NOMO-1 treated with dmso at 0.1 percent for 144 hours (cell line): ENCODE measurements at regions not wholly inside any gene's neighbourhood (a gene's known extent, or its start where the extent isn't known, plus 50 kb on each side); places are given as distances from the start of the nearest gene placed in this dataset.
"Not testable (repeated sequence)": the region's sequence is repeated elsewhere in the genome, so short reads cannot be mapped to it uniquely, and the experiment has no call there.

Experiments used
- DNase-seq: peaks from one replicate; lab custom pipeline; 2025; ENCODE audit not compliant: unreplicated experiment; lab: John Stamatoyannopoulos, UW

DNA sequence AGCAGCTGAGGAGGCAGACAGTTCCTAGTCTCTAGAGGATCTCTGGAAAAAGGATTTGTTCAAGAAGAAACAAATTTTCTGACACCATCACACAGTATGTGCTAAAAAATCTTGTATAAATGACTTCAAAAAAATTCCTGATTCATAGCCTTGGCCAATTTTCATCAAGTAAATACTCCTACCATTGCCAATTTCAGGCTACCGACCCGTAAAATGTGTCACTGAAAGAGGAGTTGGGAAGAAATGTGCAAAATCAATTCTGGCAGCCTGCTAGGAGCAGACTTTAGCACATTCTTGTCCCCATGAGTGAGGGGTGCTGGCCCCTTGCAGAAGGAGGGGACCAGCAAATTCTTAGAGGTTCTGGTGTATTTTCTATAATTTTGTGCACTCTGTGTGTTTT lies 109.4 kb downstream of the TMEM30B start:
- no peak for DNase-seq

DNA sequence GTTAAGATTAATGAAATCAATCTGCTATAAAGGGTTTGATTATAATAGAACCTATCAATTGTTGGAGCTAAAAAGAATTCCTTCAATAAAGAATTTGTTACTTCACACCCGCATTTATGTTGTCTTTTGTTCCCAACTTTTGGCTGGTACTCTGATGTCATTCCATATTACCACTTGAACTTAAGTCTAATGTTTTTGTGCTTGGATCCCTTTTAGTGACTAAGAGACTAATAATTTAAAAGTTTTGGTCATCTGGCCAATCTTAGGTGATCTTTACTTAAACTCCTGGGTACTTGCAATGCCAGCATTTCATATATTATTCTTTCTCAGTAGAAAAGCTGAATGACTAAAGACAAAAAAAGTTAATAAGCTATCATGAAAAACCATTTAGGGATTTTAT lies 113.0 kb downstream of the TMEM30B start:
- DNase-seq, result no peak

DNA sequence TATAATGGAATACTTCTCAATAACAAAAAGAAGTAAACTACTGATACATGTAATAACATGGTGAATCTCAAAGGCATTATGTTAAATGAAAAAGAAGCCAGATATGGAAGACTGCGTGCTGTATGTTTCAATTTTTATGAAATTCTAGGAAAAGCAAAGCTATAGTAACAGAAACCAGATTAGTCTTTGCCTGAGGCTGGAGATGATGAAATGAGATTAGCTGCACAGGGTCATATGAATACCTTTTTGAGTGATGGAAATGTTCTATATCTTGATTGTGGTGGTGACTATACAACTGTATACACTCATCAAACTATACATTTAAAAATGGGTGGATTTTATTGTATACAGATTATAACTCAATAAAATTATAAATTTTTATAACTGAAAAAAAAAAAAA lies 113.5 kb downstream of the TMEM30B start:
- DNase-seq, result no peak

DNA sequence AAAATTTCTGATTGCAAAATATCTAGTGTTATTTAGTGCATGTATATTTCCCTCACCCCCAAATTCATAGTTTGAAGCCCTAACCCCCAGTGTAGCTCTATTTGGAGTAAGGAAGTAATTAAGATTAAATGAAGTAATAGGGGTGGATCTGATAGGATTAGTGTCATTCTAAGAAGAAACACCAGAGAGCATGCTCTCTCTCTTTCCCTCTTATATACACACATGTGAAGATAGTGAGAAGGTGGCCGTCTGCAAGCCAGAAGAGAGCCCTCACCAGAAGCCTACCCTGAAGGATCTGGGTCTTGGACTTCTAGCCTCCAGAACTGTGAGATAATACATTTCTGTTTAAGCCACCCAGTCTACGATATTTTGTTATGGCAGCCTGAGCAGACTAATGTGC lies 120.3 kb downstream of the TMEM30B start:
- DNase-seq, result no peak

DNA sequence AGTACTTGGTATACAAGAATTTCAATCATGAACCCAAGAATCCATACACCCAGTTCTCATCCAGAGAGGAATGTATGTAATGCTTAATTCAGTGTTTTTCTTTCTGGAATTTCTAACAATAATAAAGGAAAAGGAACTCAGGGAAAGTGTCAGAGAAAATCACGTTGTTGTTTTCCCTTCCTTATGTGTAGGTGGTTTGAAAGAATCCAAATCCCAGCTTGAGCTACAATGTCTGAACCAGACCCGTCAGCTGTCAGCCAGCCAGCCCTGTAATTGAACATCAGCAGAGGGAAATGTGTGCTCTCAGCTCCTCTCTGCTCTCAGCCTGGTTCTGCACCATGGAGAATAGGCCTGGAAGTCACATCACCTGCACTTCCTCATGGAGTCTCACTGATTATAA lies 126.5 kb downstream of the TMEM30B start:
- DNase-seq, result no peak

DNA sequence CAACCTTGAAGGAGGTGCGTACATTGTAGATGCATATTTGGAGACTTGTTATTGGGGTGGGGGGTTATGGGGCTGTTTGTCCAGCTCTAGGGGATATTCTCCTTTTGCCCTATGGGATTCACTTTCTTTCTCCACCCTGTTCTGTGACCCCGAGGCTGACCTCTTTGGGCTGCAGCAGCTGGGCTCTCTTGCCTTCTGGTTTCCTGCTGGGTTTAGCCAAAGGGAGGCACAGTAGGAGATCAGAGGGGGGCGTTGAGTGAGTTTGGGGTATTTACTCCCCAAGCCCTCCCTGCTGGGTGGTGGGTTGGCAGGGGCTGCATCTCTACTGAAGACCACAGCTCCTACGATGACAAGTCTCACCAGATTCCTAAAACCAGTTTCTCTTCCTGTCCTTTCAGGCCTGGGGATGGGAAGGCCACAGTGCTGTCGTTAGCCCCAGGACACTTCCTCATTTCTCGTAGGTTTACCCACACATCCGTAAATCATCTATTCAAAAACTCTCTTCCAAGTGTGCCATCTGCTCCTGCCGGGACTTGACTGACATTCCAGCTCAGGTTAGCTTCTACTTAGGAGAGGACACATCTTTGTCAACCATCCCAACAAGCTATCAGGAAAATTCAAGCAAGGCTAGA lies 127.1 kb downstream of the TMEM30B start:
- peak; percentile 20 for DNase-seq

DNA sequence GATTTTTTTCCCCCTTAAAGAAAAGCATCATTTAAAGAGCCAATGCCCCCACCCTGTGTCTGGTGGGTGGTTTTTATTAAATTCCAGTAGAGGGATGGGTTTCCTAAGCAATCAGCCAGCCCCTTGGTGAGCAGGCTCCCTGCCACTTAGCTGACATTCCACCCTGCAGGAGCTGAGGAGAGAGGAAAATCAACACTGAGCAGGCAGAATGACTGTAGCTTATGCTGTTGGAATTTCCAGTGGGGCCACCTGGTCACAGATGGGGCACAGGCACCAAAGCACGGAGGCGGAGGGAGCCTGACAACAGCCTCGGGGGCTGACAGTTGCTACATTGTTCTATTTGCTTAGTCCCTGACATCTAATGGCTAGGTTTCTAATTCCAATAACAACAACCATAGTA lies 127.7 kb downstream of the TMEM30B start:
- no peak for DNase-seq

DNA sequence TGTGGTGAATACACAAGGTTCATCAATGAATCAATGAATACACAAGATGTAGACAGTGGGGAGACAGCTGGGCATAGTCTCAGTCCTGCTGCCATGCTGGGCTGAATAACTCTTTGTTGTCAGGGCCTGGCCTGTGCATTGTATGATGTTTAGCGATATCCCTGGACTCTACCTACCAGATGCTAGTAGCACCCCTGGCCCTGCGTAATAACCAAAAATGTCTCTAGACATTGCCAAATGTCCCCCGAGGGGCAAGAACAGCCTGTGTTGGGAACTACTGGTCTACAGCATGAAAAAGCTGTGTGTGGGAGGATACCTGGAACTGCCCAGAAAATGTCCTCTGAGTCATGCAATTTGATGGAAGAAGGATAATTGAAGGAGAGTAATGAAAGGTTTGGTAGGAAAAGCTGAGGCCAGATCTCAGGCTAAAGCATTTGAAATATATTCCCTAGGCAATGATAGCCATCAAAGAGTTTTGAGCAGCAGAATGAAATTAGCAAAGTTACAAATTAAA lies 128.2 kb downstream of the TMEM30B start:
- DNase-seq, result no peak

DNA sequence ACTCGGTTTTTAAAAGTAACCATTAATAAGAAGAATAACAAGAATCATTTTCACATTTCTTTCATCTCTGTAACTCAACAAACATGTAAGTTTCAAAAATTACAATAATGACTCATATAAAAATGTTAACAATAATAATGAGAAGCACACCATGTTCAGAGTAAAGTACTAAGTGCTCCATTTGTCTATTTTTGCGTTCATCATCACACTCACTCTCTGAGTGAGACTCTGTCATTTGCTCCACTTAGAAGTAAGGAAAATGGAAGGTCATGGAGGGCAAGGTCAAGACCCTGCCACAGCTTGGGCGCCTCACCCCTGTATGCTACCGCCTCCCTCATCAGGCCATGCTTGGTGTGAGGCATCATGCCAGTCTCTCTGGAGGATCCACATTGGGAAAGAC lies 129.9 kb downstream of the TMEM30B start:
- DNase-seq, result no peak

DNA sequence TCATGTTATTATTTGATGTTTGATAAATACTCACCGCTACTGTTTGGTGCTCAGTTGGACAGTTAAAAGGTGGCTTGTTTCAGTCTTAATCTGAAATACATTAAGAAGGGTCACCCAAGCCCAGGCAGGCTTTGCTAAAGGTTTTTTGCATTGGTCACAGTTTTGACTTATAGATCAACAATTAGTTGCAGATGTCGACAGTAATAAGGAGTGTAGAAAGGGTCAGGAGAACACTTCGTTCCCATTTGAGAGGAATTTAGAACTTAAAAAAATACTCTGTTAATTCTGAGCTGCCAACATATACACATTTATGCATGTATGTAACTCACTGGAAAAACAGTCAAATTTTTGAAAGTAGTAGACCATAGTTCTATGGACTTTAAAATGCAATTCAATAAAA lies 130.3 kb downstream of the TMEM30B start:
- DNase-seq, result no peak

DNA sequence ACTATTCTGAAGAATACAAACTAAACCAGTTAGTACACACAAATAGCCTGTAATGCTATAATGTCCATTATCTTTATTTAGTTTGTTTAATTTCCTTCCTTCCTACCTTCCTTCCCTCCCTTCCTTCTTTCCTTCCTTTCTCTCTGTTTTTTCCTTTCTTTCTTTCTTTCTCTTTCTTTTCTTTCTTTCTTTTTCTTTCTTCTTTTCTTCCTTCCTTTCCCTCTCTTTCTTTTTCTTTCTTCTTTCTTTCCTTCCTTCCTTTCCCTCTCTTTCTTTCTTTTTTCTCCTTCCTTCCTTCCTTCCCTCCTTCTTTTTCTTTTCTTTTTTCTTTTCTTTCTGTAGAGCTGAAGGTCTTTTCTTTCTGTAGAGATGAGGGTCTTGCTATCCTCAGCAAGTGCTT lies 131.2 kb downstream of the TMEM30B start:
- no peak for DNase-seq

DNA sequence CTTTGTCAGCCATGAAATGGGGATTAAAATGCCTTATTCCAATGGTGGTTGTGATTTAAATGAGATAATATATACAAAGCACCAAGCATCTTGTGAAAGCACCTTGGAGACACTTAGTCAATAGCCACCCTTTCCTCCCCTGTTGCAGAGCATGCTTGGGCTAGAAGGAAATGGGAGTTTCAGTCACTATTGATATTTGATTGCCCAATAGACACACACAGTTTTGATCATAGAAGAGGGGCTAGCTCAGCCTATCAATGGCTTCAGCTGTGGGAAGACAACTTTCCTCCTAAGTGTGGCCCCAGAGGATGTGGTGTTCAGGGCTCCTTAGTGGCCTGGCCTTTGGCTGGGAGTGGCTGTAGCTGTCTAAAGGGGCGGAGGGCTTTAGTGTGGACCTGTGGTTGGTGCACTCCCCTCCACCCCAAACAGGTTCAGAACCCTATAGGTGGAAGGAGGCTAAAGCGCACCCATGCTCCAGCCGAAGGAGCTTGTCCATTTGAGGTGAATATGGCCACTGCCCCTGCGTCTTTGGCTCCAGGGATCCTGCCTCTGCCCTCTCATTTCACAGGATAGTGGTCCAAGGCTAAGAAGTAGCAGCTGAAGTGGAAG lies 132.3 kb downstream of the TMEM30B start:
- DNase-seq, result no peak

DNA sequence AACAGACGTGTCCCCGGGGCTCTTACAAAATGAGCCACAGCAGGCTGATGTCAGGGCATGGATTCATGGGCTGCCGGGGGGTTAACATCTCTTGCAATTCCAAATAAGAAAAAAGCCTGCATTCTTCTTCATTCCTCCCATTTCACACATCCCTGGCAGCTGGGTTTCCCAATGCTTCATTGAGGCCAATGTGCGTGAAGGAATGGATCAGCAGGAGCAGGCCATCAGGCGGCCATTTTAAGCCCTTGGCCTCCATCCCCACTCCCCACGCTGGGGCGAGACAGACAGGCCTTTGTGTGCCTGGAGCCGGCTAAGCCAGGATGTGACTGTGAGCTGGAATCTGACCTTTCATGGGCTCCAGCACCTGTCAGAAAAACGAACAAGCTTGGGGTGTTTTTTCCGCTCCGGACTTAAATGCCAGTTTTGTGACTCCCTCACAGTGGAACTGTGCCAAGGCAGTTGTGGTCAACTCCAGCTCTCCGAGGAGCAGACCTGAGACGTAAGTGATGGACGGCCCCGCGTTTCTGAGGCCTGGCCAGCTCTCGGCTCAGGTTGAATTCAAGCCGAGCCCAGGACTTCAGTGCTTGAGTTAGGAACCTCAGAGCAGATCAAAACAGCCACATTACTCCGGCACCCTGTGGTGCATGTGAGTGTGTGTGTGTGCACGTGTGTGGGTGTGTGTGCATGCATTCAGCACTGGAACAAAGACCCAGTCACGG lies 133.1 kb downstream of the TMEM30B start:
- no peak for DNase-seq

DNA sequence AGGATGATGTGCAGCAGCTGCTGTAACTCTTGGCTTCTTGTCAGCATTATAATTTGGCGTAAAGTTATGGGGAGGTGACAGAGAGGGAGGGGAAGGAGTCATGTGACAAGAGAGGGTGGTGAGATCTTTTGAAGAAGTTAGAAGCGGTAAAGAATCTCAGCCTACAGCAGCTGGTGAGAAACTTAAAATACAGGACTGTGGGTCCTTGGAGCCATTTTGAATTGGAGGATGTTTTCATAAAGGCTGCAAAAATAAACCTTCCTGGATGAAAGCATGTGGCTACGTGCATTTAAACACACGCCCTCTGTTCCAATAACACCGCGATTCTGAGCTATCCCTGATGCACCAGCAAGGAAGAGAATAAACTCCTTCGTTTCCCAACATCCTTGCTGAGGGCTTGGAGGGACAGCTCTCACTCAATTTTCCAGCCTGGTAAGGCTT lies 133.7 kb downstream of the TMEM30B start:
- DNase-seq, result no peak

DNA sequence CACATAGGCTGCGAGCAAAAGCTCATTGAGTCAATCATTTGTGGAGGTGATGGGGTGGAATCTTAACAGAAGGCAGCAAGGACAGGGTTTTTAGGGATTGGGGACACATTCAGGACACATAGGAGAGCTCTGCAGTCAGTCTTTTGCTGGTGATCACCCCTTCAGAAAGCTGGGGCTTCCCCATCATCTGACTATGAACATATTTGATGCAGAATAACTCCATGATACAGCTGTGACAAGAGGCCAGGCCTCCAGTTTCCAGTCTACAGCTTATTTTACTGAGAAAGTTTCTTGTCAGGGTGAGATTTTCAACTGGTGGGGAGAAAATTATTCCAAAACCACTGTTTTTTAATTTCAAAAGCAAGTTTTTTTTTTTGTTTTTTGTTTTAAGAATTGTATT lies 134.2 kb downstream of the TMEM30B start:
- DNase-seq, result no peak

DNA sequence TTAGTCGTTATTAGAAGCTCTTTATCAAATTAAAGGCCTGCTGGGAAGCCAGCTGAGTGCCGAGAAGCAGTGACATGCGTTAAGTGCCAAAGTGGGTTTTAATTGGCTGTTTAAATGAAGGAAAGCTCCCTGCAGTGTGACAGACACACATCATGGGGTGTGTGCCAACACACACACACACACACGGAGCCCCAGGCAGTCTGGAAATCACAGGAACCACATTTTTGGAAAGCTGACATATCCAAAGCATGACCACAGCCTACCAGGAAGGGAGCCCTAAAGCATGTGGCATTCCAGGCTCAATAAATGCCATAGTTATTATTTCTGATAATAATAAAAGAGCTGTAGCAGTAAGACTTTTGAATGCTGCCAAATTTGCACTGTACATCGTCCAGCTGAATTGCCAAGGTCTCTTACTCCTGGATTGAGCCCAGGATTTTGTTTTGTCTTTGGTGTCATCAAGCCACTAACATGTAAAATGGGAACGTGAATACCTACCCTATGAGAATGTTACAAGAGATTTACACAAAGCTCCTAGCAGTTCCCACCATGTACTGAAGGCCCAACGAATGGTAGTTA lies 135.1 kb downstream of the TMEM30B start:
- DNase-seq, result no peak

DNA sequence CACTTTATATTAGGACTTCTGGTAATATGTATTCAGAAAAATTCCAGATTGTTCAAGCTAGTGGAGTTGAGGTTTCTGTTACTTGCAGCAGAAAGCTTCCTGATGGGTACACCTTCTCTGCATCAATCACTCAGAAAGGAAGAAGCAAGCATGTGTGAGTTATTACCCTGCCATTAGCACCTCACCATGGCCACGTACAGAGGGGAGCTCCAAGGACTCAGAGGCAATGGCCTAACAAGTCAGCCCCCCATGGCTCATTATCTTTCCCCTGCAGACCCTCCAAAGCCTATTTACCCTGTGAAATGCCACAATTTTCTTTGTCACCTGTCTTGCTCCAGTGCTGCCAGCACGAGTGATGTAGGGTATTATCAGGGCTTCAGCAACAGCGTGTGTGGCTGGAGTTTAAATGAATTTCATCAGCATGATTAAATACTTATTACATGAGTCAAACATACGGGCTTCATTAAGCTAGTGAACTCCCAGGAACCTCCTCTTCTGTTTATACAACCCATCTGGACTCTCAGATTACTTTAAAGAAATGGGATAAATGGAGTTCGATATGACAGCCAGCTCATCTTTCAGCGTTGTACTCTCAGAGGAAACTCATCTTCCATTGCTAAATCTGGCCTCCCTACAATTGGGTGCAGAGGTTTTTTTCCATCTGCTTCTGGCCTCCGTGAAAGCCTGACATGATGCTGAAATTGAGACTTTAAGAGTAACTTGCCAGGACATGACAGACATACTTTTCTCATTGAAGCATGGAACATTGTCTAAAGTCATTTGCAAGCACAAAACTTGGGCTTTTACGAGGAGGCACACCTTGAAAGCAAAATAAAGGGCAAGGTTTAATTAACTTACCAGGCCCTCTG lies 135.9 kb downstream of the TMEM30B start:
- DNase-seq, result no peak

DNA sequence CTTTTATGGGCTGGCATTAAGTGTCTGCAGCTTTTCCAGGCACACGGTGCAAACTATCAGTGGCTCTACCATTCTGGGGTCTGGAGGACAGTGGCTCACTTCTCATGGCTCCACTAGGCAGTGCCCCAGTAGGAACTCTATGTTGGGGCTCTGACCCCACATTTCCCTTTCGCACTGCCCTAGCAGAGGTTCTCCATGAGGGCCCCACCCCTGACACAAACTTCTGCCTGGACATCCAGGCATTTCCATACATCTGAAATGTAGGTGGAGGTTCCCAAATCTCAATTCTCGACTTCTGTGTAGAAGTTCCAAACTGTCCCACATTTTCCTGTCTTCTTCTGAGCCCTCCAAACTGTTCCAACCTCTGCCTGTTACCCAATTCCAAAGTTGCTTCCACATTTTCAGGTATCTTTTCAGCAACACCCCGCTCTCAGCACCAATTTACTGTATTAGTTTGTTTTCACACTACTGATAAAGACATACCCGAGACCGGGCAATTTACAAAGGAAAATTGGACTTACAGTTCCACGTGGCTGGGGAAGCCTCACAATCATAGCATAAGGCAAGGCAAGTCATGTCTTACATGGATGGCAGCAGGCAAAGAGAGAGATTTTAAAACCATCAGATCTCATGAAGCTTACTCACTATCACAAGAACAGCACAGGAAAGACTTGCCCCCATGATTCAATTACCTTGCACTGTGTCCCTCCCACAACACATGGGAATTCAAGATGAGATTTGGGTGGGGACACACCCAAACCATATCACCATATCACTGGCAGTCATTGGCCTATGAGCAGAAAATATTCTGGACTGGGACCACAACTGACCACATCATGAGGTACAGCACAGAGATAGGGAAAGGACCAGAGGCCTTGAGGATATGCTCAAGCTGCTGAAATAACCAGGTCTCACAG lies 136.8 kb downstream of the TMEM30B start:
- not testable (repeated sequence) for DNase-seq

DNA sequence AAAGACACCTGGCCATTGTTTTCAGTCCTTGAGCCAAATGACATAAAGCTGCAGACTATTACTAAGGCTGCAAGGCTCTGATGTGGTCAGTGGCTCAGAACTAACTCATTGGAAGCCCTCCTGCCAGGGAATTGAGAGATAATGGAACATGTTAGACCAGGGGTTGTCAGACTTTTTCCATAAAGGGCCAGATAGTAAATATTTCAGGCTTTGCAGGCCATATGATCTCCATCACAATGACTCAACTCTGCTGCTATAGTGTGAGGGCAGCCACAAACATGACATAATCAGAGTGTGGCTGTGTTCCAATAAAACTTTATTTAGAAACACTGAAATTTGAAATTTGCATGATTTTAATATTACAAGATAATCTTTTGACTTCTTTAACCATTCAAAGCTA lies 140.3 kb downstream of the TMEM30B start:
- DNase-seq, result no peak

DNA sequence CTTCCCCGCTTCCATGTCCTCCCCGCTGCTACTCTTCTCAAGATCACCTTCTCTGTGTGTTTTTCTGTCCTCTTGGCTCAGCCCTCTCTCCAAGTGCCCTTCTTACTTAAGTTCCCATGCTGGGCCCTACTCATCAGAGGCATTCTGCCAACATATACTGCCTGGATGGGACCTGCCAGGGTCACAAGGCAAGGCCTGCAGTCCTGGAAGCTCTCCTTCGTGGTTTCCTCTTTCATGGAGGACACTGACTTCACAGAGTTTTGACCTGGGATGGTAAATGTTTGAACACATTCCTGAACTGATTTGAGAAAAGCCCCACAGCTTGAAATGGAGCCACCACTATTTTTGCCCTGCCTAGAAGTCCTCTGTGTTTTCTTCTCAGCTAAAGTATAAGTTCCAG lies 140.9 kb downstream of the TMEM30B start:
- no peak for DNase-seq
